ENCODE measurements at regions not wholly inside any gene's neighbourhood (a gene's known extent, or its start where the extent isn't known, plus 50 kb on each side); places are given as distances from the start of the nearest gene placed in this dataset.

- no peak overlapping the region for H3K9ac ChIP-seq (ENCODE audit: low read length)
- intact Hi-C loops (cut with micrococcal nuclease), result no loop called here
- no peak overlapping the region for H3K27ac ChIP-seq (ENCODE audit: low read length in 2 of 2)
- ChIA-PET POLR2A (no interaction called here), CTCF (no interaction called here)
- peaks cover 4 to 9% of the 10 kb centered on the region in 2 donors for H3K4me1 ChIP-seq (ENCODE audit: control insufficient read depth in 2 of 2, insufficient read depth in 2 of 2, low read length in 2 of 2)
- H3K4me2 ChIP-seq (replicated peaks; ENCODE audit: low read depth, low read length, poor library complexity, severe bottlenecking), result no peak overlapping the region
- Mint-ChIP-seq H3K4me1 (peaks cover 9% of the 10 kb centered on the region), H3K4me3 (no peak overlapping the region), H3K27ac (no peak overlapping the region), H3K27me3 (peaks cover 15% of the 10 kb centered on the region), H3K9me3 (ENCODE audit: insufficient read depth) (no peaks in the 10 kb centered on the region)
- H4K20me1 ChIP-seq (ENCODE audit: control insufficient read depth, insufficient read depth, low read length, poor library complexity, severe bottlenecking), result no peaks in the 10 kb centered on the region
- peaks cover 0 to 3% (median 1%) of the 10 kb centered on the region in 4 experiments for H3K27me3 ChIP-seq (replicated peaks in 1 of 4; ENCODE audit: control extremely low read depth in 1 of 4, control insufficient read depth in 3 of 4, insufficient read depth in 4 of 4, low read length in 3 of 4)
- no peaks in the 10 kb centered on the region for H3K9me3 ChIP-seq (ENCODE audit: control extremely low read depth in 1 of 3, control insufficient read depth in 2 of 3, insufficient read depth in 1 of 3, low read length in 2 of 3)
- no peak for TF ChIP-seq EZH2 (IDR thresholded peaks at IDR 0.05; ENCODE audit: borderline replicate concordance, insufficient read depth, low read depth, low read length, poor library complexity, severe bottlenecking)
- TF ChIP-seq CTCF (IDR thresholded peaks at IDR 0.05), result no peak
- no peaks in the 10 kb centered on the region for H3K36me3 ChIP-seq (replicated peaks in 1 of 2; ENCODE audit: control extremely low read depth in 1 of 2, control insufficient read depth in 1 of 2, extremely low read depth in 1 of 2, insufficient read depth in 2 of 2, low read length in 1 of 2)
- DNase-seq (no peak), ATAC-seq (ENCODE audit: low read depth) (no peak)
- no peak overlapping the region for H2AFZ ChIP-seq (ENCODE audit: insufficient read depth, low read depth, low read length, poor library complexity, severe bottlenecking)
- no peak overlapping the region for H3K4me3 ChIP-seq (ENCODE audit: control extremely low read depth in 1 of 5, extremely low read depth in 1 of 5, insufficient read depth in 1 of 5, low read depth in 2 of 5, low read length in 4 of 5)
- H3K79me2 ChIP-seq (ENCODE audit: control insufficient read depth, insufficient read depth, low read length), result no peaks in the 10 kb centered on the region
- 100% methylated on average over 2 of the region's 2 CpGs for WGBS (ENCODE audit: insufficient coverage)
Observed at GRCh38 chr7:24457219-24457558, 116.1 kb upstream of the PALS2 start.

DNA sequence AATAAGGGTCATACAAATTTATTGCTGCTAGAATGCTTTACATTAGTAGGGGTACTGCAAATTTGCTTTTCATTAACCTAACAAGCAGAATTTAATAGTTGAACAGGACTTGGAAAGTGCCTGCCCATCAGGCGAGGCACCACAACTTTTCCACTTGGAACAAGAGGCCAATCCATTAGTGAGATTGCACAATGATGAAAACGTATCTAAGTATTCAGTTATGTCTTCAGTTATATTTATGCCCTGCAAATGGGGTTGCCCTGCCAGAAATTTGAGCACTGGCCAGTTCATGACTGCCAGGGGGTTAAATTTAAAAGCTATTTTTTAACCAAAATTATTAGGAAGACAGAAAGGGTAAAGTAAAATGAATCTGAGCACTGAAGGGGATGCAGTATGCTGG lies 111.1 kb upstream of the PALS2 start:
- Mint-ChIP-seq H3K4me3 (no peak overlapping the region), H3K9me3 (ENCODE audit: insufficient read depth) (no peaks in the 10 kb centered on the region), H3K27ac (no peak overlapping the region), H3K27me3 (peaks cover 6% of the 10 kb centered on the region), H3K4me1 (no peaks in the 10 kb centered on the region)
- no peak overlapping the region for H3K4me2 ChIP-seq (replicated peaks; ENCODE audit: low read depth, low read length, poor library complexity, severe bottlenecking)
- H3K9ac ChIP-seq (ENCODE audit: low read length), result no peak overlapping the region
- no peaks in the 10 kb centered on the region for H3K36me3 ChIP-seq (replicated peaks in 1 of 2; ENCODE audit: control extremely low read depth in 1 of 2, control insufficient read depth in 1 of 2, extremely low read depth in 1 of 2, insufficient read depth in 2 of 2, low read length in 1 of 2)
- H3K79me2 ChIP-seq (ENCODE audit: control insufficient read depth, insufficient read depth, low read length), result no peaks in the 10 kb centered on the region
- CTCF ChIA-PET, result no interaction called here
- POLR2A ChIA-PET, result no interaction called here
- no peaks in the 10 kb centered on the region for H3K4me1 ChIP-seq (ENCODE audit: control insufficient read depth in 2 of 2, insufficient read depth in 2 of 2, low read length in 2 of 2)
- H3K9me3 ChIP-seq (ENCODE audit: control extremely low read depth in 1 of 3, control insufficient read depth in 2 of 3, insufficient read depth in 1 of 3, low read length in 2 of 3), result no peaks in the 10 kb centered on the region
- ATAC-seq (ENCODE audit: low read depth), result no peak
- H2AFZ ChIP-seq (ENCODE audit: insufficient read depth, low read depth, low read length, poor library complexity, severe bottlenecking), result no peak overlapping the region
- H3K27me3 ChIP-seq (replicated peaks in 1 of 4; ENCODE audit: control extremely low read depth in 1 of 4, control insufficient read depth in 3 of 4, insufficient read depth in 4 of 4, low read length in 3 of 4), result no peaks in the 10 kb centered on the region
- intact Hi-C loops (cut with micrococcal nuclease), result no loop called here
- H3K4me3 ChIP-seq (ENCODE audit: control extremely low read depth in 1 of 5, extremely low read depth in 1 of 5, insufficient read depth in 1 of 5, low read depth in 2 of 5, low read length in 4 of 5), result no peak overlapping the region
- no peak for TF ChIP-seq EZH2 (IDR thresholded peaks at IDR 0.05; ENCODE audit: borderline replicate concordance, insufficient read depth, low read depth, low read length, poor library complexity, severe bottlenecking)
- TF ChIP-seq CTCF (IDR thresholded peaks at IDR 0.05), result no peak
- H3K27ac ChIP-seq (ENCODE audit: low read length in 2 of 2), result no peak overlapping the region
- no peak for DNase-seq
- H4K20me1 ChIP-seq (ENCODE audit: control insufficient read depth, insufficient read depth, low read length, poor library complexity, severe bottlenecking), result no peaks in the 10 kb centered on the region
- no CpG with 5 or more reads among the region's 2 CpGs for WGBS (ENCODE audit: insufficient coverage)

All from B cell (primary cell).